GM23248 (cell line): ENCODE measurements at regions not wholly inside any gene's neighbourhood (a gene's known extent, or its start where the extent isn't known, plus 50 kb on each side); places are given as distances from the start of the nearest gene placed in this dataset.
A peak's percentile ranks its signal among the peaks of the same experiment; 100 is the strongest.

Source experiments
- DNase-seq: peaks from one replicate; pipeline ENCODE4 v3.0.0-alpha.2; 2015
- H2AFZ ChIP-seq: fragments of 200-600 bp; sonication (generic); 2 replicates; pipeline ENCODE4 v1.6.1; 2016; ENCODE audit warnings: antibody characterized with exemption
- H3F3A ChIP-seq: fragments of 200-600 bp; sonication (generic); 2 replicates; pipeline ENCODE4 v1.6.1; 2016; ENCODE audit warnings: mild to moderate bottlenecking, antibody characterized with exemption, mixed run types; ENCODE audit not compliant: insufficient read depth
- H3K27ac ChIP-seq: fragments of 200-600 bp; sonication (generic); 2 replicates; pipeline ENCODE4 v1.5.1; 2016; ENCODE audit warnings: mild to moderate bottlenecking
- H3K27me3 ChIP-seq: fragments of 200-600 bp; sonication (generic); replicated peaks from 2 replicates; pipeline ENCODE4 v1.6.1; 2016; ENCODE audit warnings: mild to moderate bottlenecking; ENCODE audit not compliant: insufficient read depth
- H3K36me3 ChIP-seq: fragments of 200-600 bp; sonication (generic); 2 replicates; pipeline ENCODE4 v1.6.1; 2016; ENCODE audit warnings: low read depth, mild to moderate bottlenecking
- H3K4me1 ChIP-seq: fragments of 200-600 bp; sonication (generic); 2 replicates; pipeline ENCODE4 v1.6.1; 2016; ENCODE audit warnings: mild to moderate bottlenecking; ENCODE audit not compliant: insufficient read depth
- H3K4me2 ChIP-seq: fragments of 200-600 bp; sonication (generic); one replicate; pipeline ENCODE4 v1.6.1; 2016; ENCODE audit warnings: mild to moderate bottlenecking; ENCODE audit not compliant: unreplicated experiment
- H3K4me3 ChIP-seq: fragments of 200-600 bp; sonication (generic); 2 replicates; pipeline ENCODE4 v1.5.1; 2016; ENCODE audit warnings: mild to moderate bottlenecking
- H3K79me2 ChIP-seq: fragments of 200-600 bp; sonication (generic); 2 replicates; pipeline ENCODE4 v1.6.1; 2016; ENCODE audit warnings: mild to moderate bottlenecking; ENCODE audit not compliant: insufficient read depth
- H3K9ac ChIP-seq: fragments of 200-600 bp; sonication (generic); 2 replicates; pipeline ENCODE4 v1.6.1; 2016; ENCODE audit warnings: mild to moderate bottlenecking
- H3K9me2 ChIP-seq: fragments of 200-600 bp; sonication (generic); 2 replicates; pipeline ENCODE4 v1.6.1; 2016; ENCODE audit warnings: mixed run types, mild to moderate bottlenecking, moderate library complexity; ENCODE audit not compliant: insufficient read depth
- H3K9me3 ChIP-seq: fragments of 200-600 bp; sonication (generic); one replicate; pipeline ENCODE4 v1.6.1; 2017; ENCODE audit warnings: low read depth
- H4K20me1 ChIP-seq: fragments of 200-600 bp; sonication (generic); 2 replicates; pipeline ENCODE4 v1.6.0; 2016; ENCODE audit not compliant: insufficient read depth
- EZH2 ChIP-seq: fragments of 200-600 bp; sonication (generic); IDR thresholded peaks from 2 replicates; pipeline ENCODE4 v1.6.1; 2018; ENCODE audit warnings: antibody characterized with exemption, mild to moderate bottlenecking; ENCODE audit not compliant: insufficient read depth, poor library complexity, severe bottlenecking
- EZH2phosphoT487 ChIP-seq: fragments of 200-600 bp; sonication (generic); IDR thresholded peaks from 2 replicates; pipeline ENCODE4 v1.6.1; 2018; ENCODE audit warnings: antibody characterized with exemption, moderate library complexity, mild to moderate bottlenecking, low read depth; ENCODE audit not compliant: insufficient read depth
- WGBS, 2 experiments: methylation state at CpG; one replicate each; pipeline ENCODE4 v1.1.6; 2015 to 2017; ENCODE audit warnings: low lambda C conversion rate in 2 of 2, low coverage in 1 of 2; ENCODE audit errors: missing lambda C conversion rate in 2 of 2; 5-methylcytosine and 5-hydroxymethylcytosine counted together
- in situ Hi-C: fragments of 300-500 bp; cut with MboI; formaldehyde crosslinking; loops from 2 replicates; pipeline ENCODE4 v1.15.0; 2020

GRCh38 chr13:107111248-107111647 lies 543.3 kb upstream of the ARGLU1 start:
- Histone ChIP-seq H3K9me3 (no peaks in the 10 kb centered on the region), H3F3A (no peaks in the 10 kb centered on the region), H3K79me2 (no peaks in the 10 kb centered on the region), H3K4me2 (no peak overlapping the region), H2AFZ (no peak overlapping the region), H3K9me2 (no peaks in the 10 kb centered on the region), H3K4me1 (no peaks in the 10 kb centered on the region), H3K27me3 (no peaks in the 10 kb centered on the region), H4K20me1 (no peaks in the 10 kb centered on the region), H3K4me3 (no peak overlapping the region), H3K36me3 (no peaks in the 10 kb centered on the region), H3K9ac (no peak overlapping the region), H3K27ac (no peak overlapping the region)
- no peak for TF ChIP-seq EZH2
- no peak for TF ChIP-seq EZH2phosphoT487
- no peak for DNase-seq
- WGBS, 2 experiments, result 80 to 90% methylated on average over 1 of the region's 1 CpG
- in situ Hi-C loops, result no loop called here

- Histone ChIP-seq H3K4me2 (no peak overlapping the region), H3K27me3 (no peaks in the 10 kb centered on the region), H2AFZ (no peak overlapping the region), H3K4me1 (no peaks in the 10 kb centered on the region), H3F3A (no peaks in the 10 kb centered on the region), H3K4me3 (no peak overlapping the region), H3K9me2 (no peaks in the 10 kb centered on the region), H3K27ac (no peak overlapping the region), H3K9ac (no peak overlapping the region), H3K79me2 (no peaks in the 10 kb centered on the region), H3K36me3 (no peaks in the 10 kb centered on the region), H3K9me3 (no peaks in the 10 kb centered on the region), H4K20me1 (no peaks in the 10 kb centered on the region)
- DNase-seq, result no peak
- TF ChIP-seq EZH2 (no peak), EZH2phosphoT487 (no peak)
- in situ Hi-C loops, result no loop called here
- 19 to 31% methylated on average over 2 of the region's 2 CpGs for WGBS, 2 experiments
Measured at GRCh38 chr13:107104631-107105030, 536.7 kb upstream of the ARGLU1 start.

- H3F3A ChIP-seq, result no peaks in the 10 kb centered on the region
- no peaks in the 10 kb centered on the region for H3K9me2 ChIP-seq
- no peaks in the 10 kb centered on the region for H3K4me1 ChIP-seq
- 62 to 63% methylated on average over 1 of the region's 1 CpG for WGBS, 2 experiments
- H3K4me2 ChIP-seq, result no peak overlapping the region
- DNase-seq, result no peak
- no peak overlapping the region for H3K27ac ChIP-seq
- no peaks in the 10 kb centered on the region for H3K27me3 ChIP-seq
- H3K36me3 ChIP-seq, result no peaks in the 10 kb centered on the region
- no peaks in the 10 kb centered on the region for H3K79me2 ChIP-seq
- H3K4me3 ChIP-seq, result no peak overlapping the region
- no peak overlapping the region for H3K9ac ChIP-seq
- no peak overlapping the region for H2AFZ ChIP-seq
- TF ChIP-seq EZH2 (no peak), EZH2phosphoT487 (no peak)
- H3K9me3 ChIP-seq, result no peaks in the 10 kb centered on the region
- in situ Hi-C loops, result no loop called here
- no peaks in the 10 kb centered on the region for H4K20me1 ChIP-seq
Measured at GRCh38 chr13:107102676-107103075, 534.7 kb upstream of the ARGLU1 start.

GRCh38 chr13:107099661-107100060 lies 531.7 kb upstream of the ARGLU1 start:
- Histone ChIP-seq H3K36me3 (no peaks in the 10 kb centered on the region), H3K9me3 (no peaks in the 10 kb centered on the region), H3F3A (no peaks in the 10 kb centered on the region), H3K9me2 (no peaks in the 10 kb centered on the region), H3K79me2 (no peaks in the 10 kb centered on the region), H3K4me2 (no peak overlapping the region), H2AFZ (no peak overlapping the region), H3K4me3 (no peak overlapping the region), H3K4me1 (no peaks in the 10 kb centered on the region), H3K27me3 (no peaks in the 10 kb centered on the region), H3K27ac (no peak overlapping the region), H3K9ac (no peak overlapping the region), H4K20me1 (no peaks in the 10 kb centered on the region)
- 15 to 19% methylated on average over 3 of the region's 3 CpGs for WGBS, 2 experiments
- in situ Hi-C loops, result no loop called here
- DNase-seq, result peak; percentile 82
- TF ChIP-seq EZH2phosphoT487 (no peak), EZH2 (no peak)

GRCh38 chr13:107097916-107098315 lies 530.0 kb upstream of the ARGLU1 start:
- Histone ChIP-seq H2AFZ (no peak overlapping the region), H3F3A (no peaks in the 10 kb centered on the region)

More at GRCh38 chr13:107097916-107098315, 530.0 kb upstream of the ARGLU1 start:
- H3K9me2 ChIP-seq, result no peaks in the 10 kb centered on the region
- no peak overlapping the region for H3K4me3 ChIP-seq
- TF ChIP-seq EZH2phosphoT487 (no peak), EZH2 (no peak)
- no peaks in the 10 kb centered on the region for H3K4me1 ChIP-seq
- no peak for DNase-seq
- in situ Hi-C loops, result no loop called here
- H3K79me2 ChIP-seq, result no peaks in the 10 kb centered on the region
- no peak overlapping the region for H3K4me2 ChIP-seq
- 86 to 87% methylated on average over 7 of the region's 7 CpGs for WGBS, 2 experiments
- H3K9me3 ChIP-seq, result no peaks in the 10 kb centered on the region
- no peaks in the 10 kb centered on the region for H4K20me1 ChIP-seq
- H3K9ac ChIP-seq, result no peak overlapping the region
- no peaks in the 10 kb centered on the region for H3K36me3 ChIP-seq
- no peak overlapping the region for H3K27ac ChIP-seq
- no peaks in the 10 kb centered on the region for H3K27me3 ChIP-seq
